ENCODE measurements at regions not wholly inside any gene's neighbourhood (a gene's known extent, or its start where the extent isn't known, plus 50 kb on each side); places are given as distances from the start of the nearest gene placed in this dataset.

- no peaks in the 10 kb centered on the region for H3K27me3 ChIP-seq
- no peak for DNase-seq
- no peaks in the 10 kb centered on the region for H3K9me3 ChIP-seq
- H3K4me3 ChIP-seq = no peak overlapping the region
- no peaks in the 10 kb centered on the region for H3K36me3 ChIP-seq
- H3K4me1 ChIP-seq = peaks cover 0 to 6% (median 0%) of the 10 kb centered on the region in 4 donors
- TF ChIP-seq CTCF (IDR thresholded peaks at IDR 0.05) = no peak
- no peak overlapping the region for H3K27ac ChIP-seq
- intact Hi-C loops (cut with DNase I; ENCODE audit: low total_unique reads) = no loop called here
Observed at GRCh38 chr3:116969646-116970045, 260.1 kb downstream of the TUSC7 start.

GRCh38 chr3:116971531-116971930, 262.0 kb downstream of the TUSC7 start:
- H3K4me1 ChIP-seq = peaks cover 0 to 6% (median 0%) of the 10 kb centered on the region in 4 donors
- H3K4me3 ChIP-seq = no peak overlapping the region
- no peak for TF ChIP-seq CTCF (IDR thresholded peaks at IDR 0.05)
- no peaks in the 10 kb centered on the region for H3K36me3 ChIP-seq
- DNase-seq = no peak
- H3K9me3 ChIP-seq = no peaks in the 10 kb centered on the region
- intact Hi-C loops (cut with DNase I; ENCODE audit: low total_unique reads) = no loop called here
- H3K27ac ChIP-seq = no peak overlapping the region
- H3K27me3 ChIP-seq = no peaks in the 10 kb centered on the region

- Histone ChIP-seq H3K4me3 (no peak overlapping the region), H3K27ac (no peak overlapping the region), H3K4me1 (peaks cover 0 to 6% (median 0%) of the 10 kb centered on the region in 4 donors), H3K9me3 (no peaks in the 10 kb centered on the region), H3K27me3 (no peaks in the 10 kb centered on the region), H3K36me3 (no peaks in the 10 kb centered on the region)
- intact Hi-C loops (cut with DNase I; ENCODE audit: low total_unique reads) = no loop called here
- no peak for TF ChIP-seq CTCF (IDR thresholded peaks at IDR 0.05)
- no peak for DNase-seq
Observed at GRCh38 chr3:116974702-116975101, 265.1 kb downstream of the TUSC7 start.

GRCh38 chr3:116977441-116977840, 267.9 kb downstream of the TUSC7 start:
- no peak overlapping the region for H3K27ac ChIP-seq
- H3K36me3 ChIP-seq = no peaks in the 10 kb centered on the region
- H3K9me3 ChIP-seq = no peaks in the 10 kb centered on the region
- H3K27me3 ChIP-seq = no peaks in the 10 kb centered on the region
- H3K4me1 ChIP-seq = no peaks in the 10 kb centered on the region
- no peak for DNase-seq
- no peak overlapping the region for H3K4me3 ChIP-seq
- no peak for TF ChIP-seq CTCF (IDR thresholded peaks at IDR 0.05)
- intact Hi-C loops (cut with DNase I; ENCODE audit: low total_unique reads) = no loop called here

- H3K27me3 ChIP-seq = no peaks in the 10 kb centered on the region
- DNase-seq = no peak
- no peaks in the 10 kb centered on the region for H3K4me1 ChIP-seq
- TF ChIP-seq CTCF (IDR thresholded peaks at IDR 0.05) = no peak
- H3K27ac ChIP-seq = no peak overlapping the region
- no peak overlapping the region for H3K4me3 ChIP-seq
- H3K9me3 ChIP-seq = no peaks in the 10 kb centered on the region
- intact Hi-C loops (cut with DNase I; ENCODE audit: low total_unique reads) = no loop called here
- no peaks in the 10 kb centered on the region for H3K36me3 ChIP-seq
Observed at GRCh38 chr3:116980099-116980498, 270.5 kb downstream of the TUSC7 start.

- Histone ChIP-seq H3K27ac (no peak overlapping the region), H3K4me3 (no peak overlapping the region), H3K9me3 (no peaks in the 10 kb centered on the region), H3K27me3 (no peaks in the 10 kb centered on the region), H3K4me1 (no peaks in the 10 kb centered on the region), H3K36me3 (no peaks in the 10 kb centered on the region)
- TF ChIP-seq CTCF (IDR thresholded peaks at IDR 0.05) = no peak
- intact Hi-C loops (cut with DNase I; ENCODE audit: low total_unique reads) = no loop called here
- DNase-seq = no peak
Observed at GRCh38 chr3:116981089-116981488, 271.5 kb downstream of the TUSC7 start.
